H9 (cell line): ENCODE measurements at regions not wholly inside any gene's neighbourhood (a gene's known extent, or its start where the extent isn't known, plus 50 kb on each side); places are given as distances from the start of the nearest gene placed in this dataset.

Source experiments
- DNase-seq: peaks from one replicate; pipeline ENCODE4 v3.0.0-alpha.2; 2017
- H2AFZ ChIP-seq: one replicate; pipeline ENCODE4 v1.6.1; 2013; ENCODE audit warnings: mild to moderate bottlenecking, low read length, control low read depth, moderate library complexity
- H2AK5ac ChIP-seq: 2 replicates; pipeline ENCODE4 v1.6.1; 2013; ENCODE audit warnings: low read length, control low read depth, mixed read lengths; ENCODE audit not compliant: insufficient read length
- H2BK120ac ChIP-seq: one replicate; pipeline ENCODE4 v1.6.1; 2013; ENCODE audit warnings: low read depth, mild to moderate bottlenecking, low read length, control low read depth, inconsistent platforms; ENCODE audit not compliant: poor library complexity, severe bottlenecking
- H2BK12ac ChIP-seq: 2 replicates; pipeline ENCODE4 v1.6.1; 2013; ENCODE audit warnings: low read length, control low read depth, mixed read lengths, low read depth; ENCODE audit not compliant: insufficient read length
- H2BK15ac ChIP-seq: 2 replicates; pipeline ENCODE4 v1.6.1; 2013; ENCODE audit warnings: low read depth, low read length, control low read depth
- H2BK20ac ChIP-seq: one replicate; pipeline ENCODE4 v1.6.1; 2013; ENCODE audit warnings: low read depth, mild to moderate bottlenecking, low read length, control low read depth, inconsistent platforms; ENCODE audit not compliant: poor library complexity, severe bottlenecking
- H2BK5ac ChIP-seq: 2 replicates; pipeline ENCODE4 v1.6.1; 2013; ENCODE audit warnings: low read length, control low read depth, mixed read lengths; ENCODE audit not compliant: insufficient read length
- H3K14ac ChIP-seq: 2 replicates; pipeline ENCODE4 v1.6.1; 2013; ENCODE audit warnings: low read length, control low read depth; ENCODE audit not compliant: insufficient read depth
- H3K18ac ChIP-seq: 2 replicates; pipeline ENCODE4 v1.6.1; 2013; ENCODE audit warnings: low read depth, mild to moderate bottlenecking, mixed read lengths, low read length, control low read depth; ENCODE audit not compliant: insufficient read length
- H3K23ac ChIP-seq: 2 replicates; pipeline ENCODE4 v1.6.1; 2013; ENCODE audit warnings: low read length, control low read depth, mixed read lengths, low read depth; ENCODE audit not compliant: insufficient read length
- H3K23me2 ChIP-seq: 2 replicates; pipeline ENCODE4 v1.6.1; 2013; ENCODE audit warnings: low read depth, mild to moderate bottlenecking, mixed read lengths, low read length, control low read depth; ENCODE audit not compliant: insufficient read length, poor library complexity, severe bottlenecking
- H3K27ac ChIP-seq: 2 replicates; pipeline ENCODE4 v1.5.1; 2013; ENCODE audit warnings: low read length, control low read depth, mixed read lengths, low read depth; ENCODE audit not compliant: insufficient read length
- H3K27me3 ChIP-seq: 2 replicates; pipeline ENCODE4 v1.6.1; 2013; ENCODE audit warnings: low read length, control low read depth, inconsistent platforms; ENCODE audit not compliant: insufficient read depth
- H3K4ac ChIP-seq: 2 replicates; pipeline ENCODE4 v1.6.1; 2013; ENCODE audit warnings: low read depth, mild to moderate bottlenecking, control low read depth, inconsistent platforms, low read length, moderate library complexity
- H3K4me1 ChIP-seq: 2 replicates; pipeline ENCODE4 v1.6.1; 2013; ENCODE audit warnings: low read length, control low read depth, inconsistent platforms; ENCODE audit not compliant: insufficient read depth
- H3K4me2 ChIP-seq: 2 replicates; pipeline ENCODE4 v1.6.1; 2013; ENCODE audit warnings: low read length, control low read depth, mixed read lengths; ENCODE audit not compliant: insufficient read length, insufficient read depth
- H3K56ac ChIP-seq: 2 replicates; pipeline ENCODE4 v1.6.1; 2013; ENCODE audit warnings: low read depth, mild to moderate bottlenecking, mixed read lengths, low read length, control low read depth; ENCODE audit not compliant: insufficient read length
- H3K79me1 ChIP-seq: 2 replicates; pipeline ENCODE4 v1.6.1; 2013; ENCODE audit warnings: low read depth, mild to moderate bottlenecking, moderate library complexity, low read length, control low read depth, inconsistent platforms; ENCODE audit not compliant: insufficient read depth, poor library complexity, severe bottlenecking
- H3K79me2 ChIP-seq: 2 replicates; pipeline ENCODE4 v1.6.1; 2013; ENCODE audit warnings: low read length, control low read depth, inconsistent platforms; ENCODE audit not compliant: insufficient read depth
- H3K9ac ChIP-seq: 2 replicates; pipeline ENCODE4 v1.6.1; 2013; ENCODE audit warnings: low read length, control low read depth, mixed read lengths; ENCODE audit not compliant: insufficient read length; ENCODE audit errors: extremely low read depth
- H3K9me3 ChIP-seq: one replicate; pipeline ENCODE4 v1.6.1; 2013; ENCODE audit warnings: low read depth, low read length, inconsistent platforms; ENCODE audit not compliant: control insufficient read depth
- H3T11ph ChIP-seq: one replicate; pipeline ENCODE4 v1.6.1; 2013; ENCODE audit warnings: mild to moderate bottlenecking, low read length, control low read depth, inconsistent platforms
- H4K20me1 ChIP-seq: one replicate; pipeline ENCODE4 v1.6.1; 2013; ENCODE audit not compliant: control insufficient read depth, insufficient read length, insufficient read depth
- H4K5ac ChIP-seq: 2 replicates; pipeline ENCODE4 v1.6.1; 2013; ENCODE audit warnings: low read depth, mild to moderate bottlenecking, mixed read lengths, low read length, control low read depth; ENCODE audit not compliant: insufficient read length
- H4K8ac ChIP-seq: replicated peaks from 2 replicates; pipeline ENCODE4 v1.6.1; 2013; ENCODE audit warnings: low read length, control low read depth, mixed read lengths, low read depth; ENCODE audit not compliant: insufficient read length
- H4K91ac ChIP-seq: 2 replicates; pipeline ENCODE4 v1.6.1; 2013; ENCODE audit warnings: low read depth, mild to moderate bottlenecking, moderate library complexity, mixed read lengths, low read length, control low read depth; ENCODE audit not compliant: insufficient read length
- H3K27ac Mint-ChIP-seq, 3 experiments: 2 replicates in 2 of 3; 3 replicates in 1 of 3; pipeline ENCODE4 v1.8.0; 2020 to 2021; ENCODE audit warnings: mixed read lengths in 3 of 3, mild to moderate bottlenecking in 1 of 3, moderate library complexity in 1 of 3
- H3K27me3 Mint-ChIP-seq: 2 replicates; pipeline ENCODE4 v1.8.0; 2021; ENCODE audit warnings: low read depth, mild to moderate bottlenecking, moderate library complexity, mixed read lengths
- H3K36me3 Mint-ChIP-seq, 3 experiments: 2 replicates in 2 of 3; 3 replicates in 1 of 3; pipeline ENCODE4 v1.8.0; 2020 to 2021; ENCODE audit warnings: low read depth in 3 of 3, mixed read lengths in 3 of 3; ENCODE audit not compliant: insufficient read depth in 1 of 3
- H3K4me1 Mint-ChIP-seq, 2 experiments: 2 replicates each; pipeline ENCODE4 v1.8.0; 2020; ENCODE audit warnings: mixed read lengths in 2 of 2
- H3K4me3 Mint-ChIP-seq, 2 experiments: 2 replicates in 1 of 2; 3 replicates in 1 of 2; pipeline ENCODE4 v1.8.0; 2020 to 2021; ENCODE audit warnings: mild to moderate bottlenecking in 2 of 2, mixed read lengths in 2 of 2, moderate library complexity in 1 of 2
- H3K9me3 Mint-ChIP-seq, 2 experiments: 2 replicates in 1 of 2; 3 replicates in 1 of 2; pipeline ENCODE4 v1.8.0; 2020; ENCODE audit warnings: mild to moderate bottlenecking in 2 of 2, mixed read lengths in 2 of 2, moderate library complexity in 1 of 2
- CTCF ChIP-seq: fragments of 200-600 bp; sonication (generic); conservative IDR thresholded peaks from 3 replicates; pipeline ENCODE4 v1.8.0; 2021; ENCODE audit warnings: antibody characterized with exemption, mild to moderate bottlenecking

DNA sequence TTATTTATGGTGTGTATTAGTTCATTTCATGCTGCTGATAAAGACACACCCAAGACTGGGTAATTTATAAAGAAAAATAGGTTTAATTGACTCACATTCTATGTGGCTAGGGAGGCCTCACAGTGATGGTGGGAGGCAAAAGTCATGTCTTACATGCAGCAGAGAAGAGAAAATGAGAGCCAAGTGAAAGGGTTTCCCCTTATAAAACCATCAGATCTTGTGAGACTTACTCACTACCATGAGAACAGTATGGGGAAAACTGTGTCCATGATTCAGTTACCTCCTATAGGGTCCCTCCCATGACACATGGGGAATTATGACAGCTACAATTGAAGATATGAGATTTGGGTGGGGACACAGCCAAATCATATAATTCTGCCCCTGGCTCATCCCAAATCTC lies 150.0 kb upstream of the AHI1 start:
- Histone ChIP-seq H2BK15ac (no peak overlapping the region), H4K8ac (no peak overlapping the region), H3K27ac (no peak overlapping the region), H3K79me2 (no peaks in the 10 kb centered on the region), H3K23me2 (no peaks in the 10 kb centered on the region), H3K9ac (no peak overlapping the region), H3K18ac (no peak overlapping the region), H3K9me3 (no peaks in the 10 kb centered on the region), H3K23ac (no peak overlapping the region), H2AK5ac (no peak overlapping the region), H3K56ac (no peak overlapping the region), H3T11ph (no peak overlapping the region), H3K4me1 (no peaks in the 10 kb centered on the region), H3K27me3 (no peaks in the 10 kb centered on the region), H2BK5ac (no peak overlapping the region), H2BK20ac (no peak overlapping the region), H3K14ac (no peak overlapping the region), H2BK120ac (no peak overlapping the region), H3K4me2 (no peak overlapping the region), H4K91ac (no peak overlapping the region), H2BK12ac (no peak overlapping the region), H3K4ac (no peak overlapping the region), H4K5ac (no peak overlapping the region), H3K79me1 (no peaks in the 10 kb centered on the region), H4K20me1 (no peaks in the 10 kb centered on the region), H2AFZ (no peak overlapping the region)
- Mint-ChIP-seq H3K27ac (no peak overlapping the region), H3K4me3 (no peak overlapping the region), H3K36me3 (peaks cover 6 to 14% (median 10%) of the 10 kb centered on the region in 3 experiments), H3K27me3 (no peaks in the 10 kb centered on the region), H3K4me1 (peaks cover 3% of the 10 kb centered on the region in 2 experiments), H3K9me3 (peaks cover 9 to 22% of the 10 kb centered on the region in 2 experiments)
- TF ChIP-seq CTCF: no peak
- DNase-seq: no peak
